ENCODE measurements at regions not wholly inside any gene's neighbourhood (a gene's known extent, or its start where the extent isn't known, plus 50 kb on each side); places are given as distances from the start of the nearest gene placed in this dataset.
"Not testable (repeated sequence)": the region's sequence is repeated elsewhere in the genome, so short reads cannot be mapped to it uniquely, and the experiment has no call there.

- intact Hi-C loops (cut with DNase I); H3K36me3 ChIP-seq (ENCODE audit: control insufficient read depth in 2 of 3, insufficient read depth in 3 of 3, low read length in 3 of 3); H3K27me3 ChIP-seq (ENCODE audit: control insufficient read depth, insufficient read depth, low read length); H3K27ac ChIP-seq (ENCODE audit: low read depth in 2 of 2, low read length in 2 of 2); H3K9me3 ChIP-seq (ENCODE audit: control insufficient read depth in 2 of 3, insufficient read depth in 1 of 3, low read length in 3 of 3); H3K4me1 ChIP-seq (ENCODE audit: control insufficient read depth in 2 of 3, insufficient read depth in 2 of 3, low read depth in 1 of 3, low read length in 3 of 3); H3K4me3 ChIP-seq (ENCODE audit: low read length in 3 of 3); FAIRE-seq; H3K9ac ChIP-seq (ENCODE audit: low read length in 3 of 3): not testable (repeated sequence)
- DNase-seq = peak in 1 of 5 donors; percentile 41
These were observed 1262.7 kb downstream of the SPATA31A7 start for GRCh38 chr9:62452572-62452971.

- FAIRE-seq; H3K9me3 ChIP-seq (ENCODE audit: control insufficient read depth in 2 of 3, insufficient read depth in 1 of 3, low read length in 3 of 3); H3K9ac ChIP-seq (ENCODE audit: low read length in 3 of 3); H3K36me3 ChIP-seq (ENCODE audit: control insufficient read depth in 2 of 3, insufficient read depth in 3 of 3, low read length in 3 of 3); H3K4me3 ChIP-seq (ENCODE audit: low read length in 3 of 3); H3K27me3 ChIP-seq (ENCODE audit: control insufficient read depth, insufficient read depth, low read length); H3K27ac ChIP-seq (ENCODE audit: low read depth in 2 of 2, low read length in 2 of 2); intact Hi-C loops (cut with DNase I); H3K4me1 ChIP-seq (ENCODE audit: control insufficient read depth in 2 of 3, insufficient read depth in 2 of 3, low read depth in 1 of 3, low read length in 3 of 3); DNase-seq: not testable (repeated sequence)
These were observed 1274.3 kb downstream of the SPATA31A7 start for GRCh38 chr9:62464181-62464580.

DNA sequence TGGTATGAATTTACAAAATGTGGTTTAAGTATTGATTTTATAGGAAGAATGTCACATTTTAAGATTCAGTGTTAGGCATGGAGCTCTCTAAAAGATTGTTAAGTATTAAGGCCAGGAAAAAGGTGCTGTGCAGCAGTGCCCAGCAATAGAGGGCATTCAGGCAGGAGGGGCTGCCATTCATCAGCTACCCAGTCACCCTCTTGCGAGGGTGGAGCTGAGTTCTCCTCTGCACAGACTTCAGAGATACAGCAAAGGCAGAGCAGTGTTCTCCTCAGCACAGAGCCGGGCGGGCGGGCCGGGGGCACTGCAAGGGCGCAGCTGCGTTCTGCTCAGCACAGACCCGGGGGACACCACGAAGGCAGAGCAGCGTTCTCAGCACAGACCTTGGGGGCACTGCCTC, 1275.1 kb downstream of the SPATA31A7 start:
- H3K9ac ChIP-seq (ENCODE audit: low read length in 3 of 3); H3K27me3 ChIP-seq (ENCODE audit: control insufficient read depth, insufficient read depth, low read length); DNase-seq; H3K4me3 ChIP-seq (ENCODE audit: low read length in 3 of 3); H3K4me1 ChIP-seq (ENCODE audit: control insufficient read depth in 2 of 3, insufficient read depth in 2 of 3, low read depth in 1 of 3, low read length in 3 of 3); H3K36me3 ChIP-seq (ENCODE audit: control insufficient read depth in 2 of 3, insufficient read depth in 3 of 3, low read length in 3 of 3); H3K27ac ChIP-seq (ENCODE audit: low read depth in 2 of 2, low read length in 2 of 2); FAIRE-seq; H3K9me3 ChIP-seq (ENCODE audit: control insufficient read depth in 2 of 3, insufficient read depth in 1 of 3, low read length in 3 of 3); intact Hi-C loops (cut with DNase I): not testable (repeated sequence)
